ENCODE measurements at regions not wholly inside any gene's neighbourhood (a gene's known extent, or its start where the extent isn't known, plus 50 kb on each side); places are given as distances from the start of the nearest gene placed in this dataset.
"Not testable (repeated sequence)": the region's sequence is repeated elsewhere in the genome, so short reads cannot be mapped to it uniquely, and the experiment has no call there.

GRCh38 chr6:21282360-21282759 lies 311.2 kb upstream of the SOX4 start:
- not testable (repeated sequence) for DNase-seq

- no peak for DNase-seq
These were observed 309.4 kb upstream of the SOX4 start for GRCh38 chr6:21284166-21284565.

GRCh38 chr6:21284706-21285105 lies 308.8 kb upstream of the SOX4 start:
- no peak for DNase-seq

- no peak for DNase-seq
These were observed 299.4 kb upstream of the SOX4 start for GRCh38 chr6:21294144-21294543.

GRCh38 chr6:21295506-21296240 lies 297.9 kb upstream of the SOX4 start:
- no peak for DNase-seq

- no peak for DNase-seq
These were observed 295.9 kb upstream of the SOX4 start for GRCh38 chr6:21297665-21298064.

- DNase-seq = no peak
These were observed 294.3 kb upstream of the SOX4 start for GRCh38 chr6:21299216-21299615.

GRCh38 chr6:21300439-21300838 lies 293.1 kb upstream of the SOX4 start:
- DNase-seq = no peak

- no peak for DNase-seq
These were observed 287.6 kb upstream of the SOX4 start for GRCh38 chr6:21305893-21306332.

GRCh38 chr6:21306546-21306945 lies 287.0 kb upstream of the SOX4 start:
- no peak for DNase-seq

- DNase-seq = no peak
These were observed 283.7 kb upstream of the SOX4 start for GRCh38 chr6:21309807-21310221.

- DNase-seq = no peak
These were observed 282.9 kb upstream of the SOX4 start for GRCh38 chr6:21310568-21311140.

- DNase-seq = no peak
These were observed 281.4 kb upstream of the SOX4 start for GRCh38 chr6:21312118-21312517.

- DNase-seq = no peak
These were observed 275.9 kb upstream of the SOX4 start for GRCh38 chr6:21317642-21318041.

GRCh38 chr6:21321076-21321475 lies 272.5 kb upstream of the SOX4 start:
- no peak for DNase-seq

- no peak for DNase-seq
These were observed 272.0 kb upstream of the SOX4 start for GRCh38 chr6:21321531-21321930.

GRCh38 chr6:21323577-21323976 lies 270.0 kb upstream of the SOX4 start:
- no peak for DNase-seq

- DNase-seq = no peak
These were observed 268.2 kb upstream of the SOX4 start for GRCh38 chr6:21325201-21325856.

GRCh38 chr6:21327326-21328112 lies 266.0 kb upstream of the SOX4 start:
- no peak for DNase-seq

GRCh38 chr6:21331235-21331634 lies 262.3 kb upstream of the SOX4 start:
- DNase-seq = no peak

GRCh38 chr6:21332077-21332476 lies 261.5 kb upstream of the SOX4 start:
- no peak for DNase-seq

GRCh38 chr6:21332660-21333059 lies 260.9 kb upstream of the SOX4 start:
- no peak for DNase-seq

- no peak for DNase-seq
These were observed 259.8 kb upstream of the SOX4 start for GRCh38 chr6:21333715-21334114.
